ENCODE measurements at regions not wholly inside any gene's neighbourhood (a gene's known extent, or its start where the extent isn't known, plus 50 kb on each side); places are given as distances from the start of the nearest gene placed in this dataset.

GRCh38 chr1:30607723-30608122 lies 115.7 kb downstream of the MATN1 start:
- no peak for DNase-seq

DNA sequence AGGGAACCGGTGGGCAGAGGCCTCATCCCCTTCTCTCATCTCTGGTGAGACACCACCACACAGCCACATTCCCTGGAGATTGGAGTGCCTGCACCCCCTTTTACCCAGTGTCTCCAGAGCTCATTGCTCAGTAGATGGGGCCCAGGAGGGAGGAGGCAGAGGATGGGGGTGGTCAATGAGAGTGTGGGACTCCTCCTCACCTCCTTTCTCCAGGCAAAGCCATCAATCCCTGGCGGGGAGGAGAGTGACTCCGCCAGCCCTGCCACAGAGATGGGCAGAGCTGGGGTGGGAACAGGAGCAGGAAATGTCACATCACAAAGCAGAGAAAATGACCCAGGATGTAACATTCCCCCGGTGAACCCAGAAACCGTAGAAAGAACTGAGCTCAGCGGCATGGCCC lies 117.2 kb downstream of the MATN1 start:
- DNase-seq: no peak

DNA sequence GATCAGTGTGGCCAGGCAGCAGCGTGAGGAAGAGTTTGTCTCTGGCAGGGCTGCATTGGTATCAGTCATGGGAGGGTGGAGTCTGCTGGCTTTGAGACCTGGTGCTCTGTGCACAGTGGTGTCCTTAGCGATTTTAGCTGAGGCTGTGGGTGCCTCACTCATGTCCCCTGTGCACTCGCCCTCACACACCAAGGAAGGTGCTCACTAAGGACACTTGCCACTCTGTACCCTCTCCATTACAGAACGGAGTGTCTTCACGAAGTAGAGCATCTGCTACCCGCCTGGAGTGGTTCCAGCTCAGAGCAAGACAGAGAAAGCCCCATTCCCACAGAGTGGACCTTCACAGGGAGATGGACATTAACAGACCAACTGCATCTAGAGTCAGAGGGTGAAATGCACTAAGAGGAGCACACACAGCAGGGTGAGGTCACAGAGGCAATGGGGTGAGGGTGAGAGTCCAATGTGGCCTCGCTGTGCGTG lies 117.9 kb downstream of the MATN1 start:
- DNase-seq: no peak

DNA sequence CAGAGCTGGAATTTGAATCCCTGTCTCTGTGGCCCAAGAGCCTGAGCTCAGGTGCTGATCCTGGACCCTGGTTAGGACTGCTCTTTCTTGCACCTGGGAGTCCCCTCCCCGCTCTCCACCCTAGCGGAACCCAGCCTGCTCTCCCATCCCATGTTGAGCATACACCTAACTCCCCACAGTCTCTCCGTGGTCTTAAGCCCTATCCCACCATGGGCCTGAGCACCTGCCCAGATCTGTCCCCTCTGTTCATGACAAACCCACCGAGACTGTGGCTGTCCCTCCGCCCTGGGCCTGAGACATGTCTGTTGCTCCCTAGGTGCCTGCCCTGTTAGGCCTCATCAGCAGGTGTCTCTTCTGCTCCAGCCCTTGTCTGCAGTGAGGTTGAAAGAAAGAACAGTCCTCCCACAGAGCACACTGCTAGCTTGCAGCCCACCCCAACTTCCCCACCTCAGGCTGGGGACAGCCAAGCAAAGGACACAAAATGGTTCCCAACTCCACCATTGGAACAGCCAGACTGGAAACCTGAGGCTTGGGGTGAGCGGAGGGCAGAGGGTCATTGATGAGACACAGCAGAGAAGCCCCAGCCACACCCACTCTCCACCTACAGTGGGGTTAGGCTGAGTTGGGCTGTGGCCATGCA lies 118.5 kb downstream of the MATN1 start:
- no peak for DNase-seq

DNA sequence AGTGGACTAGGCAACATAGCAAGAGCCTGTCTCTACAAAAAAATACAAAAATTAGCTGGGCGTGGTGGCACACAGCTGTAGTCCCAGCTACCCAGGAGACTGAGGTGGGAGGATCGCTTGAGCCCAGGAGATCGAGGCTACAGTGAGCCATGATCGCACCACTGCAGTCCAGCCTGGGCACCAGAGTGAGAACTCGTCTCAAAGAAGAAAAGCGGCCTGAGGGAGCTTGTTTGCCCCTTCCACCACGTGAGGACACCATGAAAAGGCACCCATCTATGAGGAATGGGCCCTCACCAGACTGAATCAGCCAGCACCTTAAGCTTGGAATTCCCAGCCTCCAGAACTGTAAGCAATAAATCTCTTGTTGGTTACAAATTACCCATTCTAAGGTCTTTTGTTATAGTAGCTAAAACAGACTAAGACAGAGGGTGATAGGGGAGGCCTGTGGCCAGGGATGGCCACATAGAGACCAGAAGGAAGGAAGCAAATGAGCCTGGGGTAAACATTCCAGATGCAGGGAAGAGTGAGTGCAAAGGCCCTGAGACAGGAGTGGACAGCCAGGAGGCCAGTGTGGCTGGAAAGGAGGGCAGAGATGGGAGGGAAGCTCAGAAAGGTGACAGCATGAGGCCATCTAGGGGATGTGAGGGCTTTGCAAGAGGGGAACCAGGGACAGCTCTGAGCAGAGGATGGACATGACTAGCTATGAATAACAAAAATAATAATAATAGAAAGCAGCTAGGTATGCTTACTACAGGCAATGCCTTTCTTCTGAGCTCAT lies 120.1 kb downstream of the MATN1 start:
- DNase-seq: no peak

DNA sequence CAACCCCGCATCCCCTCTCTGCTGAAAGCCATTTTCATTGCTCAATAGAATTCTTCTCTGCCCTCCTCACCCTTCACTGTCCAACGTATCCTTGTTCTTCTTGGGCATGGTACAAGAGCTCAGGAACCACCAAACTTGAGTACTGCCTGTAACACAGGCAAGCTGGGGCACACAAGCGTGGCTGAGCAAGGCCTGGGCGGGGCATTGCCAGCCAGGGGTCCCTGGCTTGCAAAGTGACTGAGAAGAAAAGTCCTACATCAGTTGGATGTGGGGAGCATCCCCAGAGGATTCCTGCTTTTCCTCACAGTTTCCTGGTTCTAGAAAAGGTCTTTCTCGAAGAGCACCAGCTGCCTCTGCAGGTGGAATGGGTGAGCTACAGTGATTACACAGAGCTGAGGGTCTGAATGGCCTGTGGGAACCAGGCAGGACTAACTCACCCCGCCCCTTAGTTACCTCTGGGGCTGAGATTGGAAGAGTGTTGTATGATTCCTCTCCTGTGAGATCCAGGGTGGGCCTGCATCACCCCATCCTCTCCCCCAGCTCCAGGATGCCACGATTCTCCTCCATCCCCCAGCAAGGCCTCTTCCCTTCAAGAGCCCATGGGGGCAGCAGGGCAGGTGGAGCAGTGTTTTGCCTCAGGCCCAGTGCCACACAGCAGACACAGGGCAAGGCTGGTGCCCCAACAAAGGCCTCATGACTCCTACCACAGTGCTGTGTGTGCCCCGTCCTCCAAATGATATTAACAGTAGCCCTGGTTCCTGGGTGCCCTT lies 121.9 kb downstream of the MATN1 start:
- DNase-seq: no peak

GRCh38 chr1:30600706-30601105 lies 122.7 kb downstream of the MATN1 start:
- no peak for DNase-seq

DNA sequence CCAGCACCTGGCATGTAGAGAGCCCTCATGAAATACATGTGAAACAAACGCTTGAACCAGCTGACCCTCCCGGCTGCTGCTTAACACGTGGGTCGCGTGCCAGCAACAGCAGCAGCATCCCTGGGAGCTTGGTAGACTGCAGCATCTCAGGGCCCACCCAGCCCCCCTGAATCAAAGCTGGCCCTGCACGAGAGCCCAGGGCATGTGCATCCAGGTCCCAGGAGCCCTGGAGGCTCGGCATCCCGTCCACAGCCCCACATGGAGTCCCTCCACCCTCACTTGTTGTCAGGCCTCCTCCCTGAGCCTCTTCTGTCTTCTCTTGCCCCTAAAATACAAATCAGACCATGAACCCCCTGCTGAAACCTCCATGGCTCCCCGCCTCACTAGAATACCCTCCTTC lies 123.1 kb downstream of the MATN1 start:
- no peak for DNase-seq

- DNase-seq: no peak
Measured at GRCh38 chr1:30599721-30600120, 123.7 kb downstream of the MATN1 start.

GRCh38 chr1:30598571-30599114 lies 124.7 kb downstream of the MATN1 start:
- DNase-seq: no peak

DNA sequence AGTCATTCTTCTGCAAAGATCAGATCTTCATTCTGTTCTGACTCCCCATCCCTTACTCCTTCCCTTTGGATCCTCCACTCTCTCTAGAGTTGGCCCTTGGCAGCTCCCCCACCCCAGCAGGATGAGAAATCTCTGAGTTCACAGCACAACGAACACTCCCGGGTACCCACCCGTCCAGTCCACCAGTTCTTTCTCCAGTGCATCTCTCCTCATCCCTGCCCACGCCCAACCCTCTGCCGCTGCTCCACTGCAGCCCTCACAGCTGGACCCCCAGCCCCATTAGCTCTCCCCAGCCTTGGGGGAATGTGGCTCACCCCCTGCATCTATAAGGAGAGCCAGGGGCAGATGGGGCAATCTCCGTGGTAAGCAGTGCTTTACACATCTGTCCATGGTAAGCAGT lies 125.7 kb downstream of the MATN1 start:
- DNase-seq: no peak

- no peak for DNase-seq
Measured at GRCh38 chr1:30596891-30597290, 126.5 kb downstream of the MATN1 start.

DNA sequence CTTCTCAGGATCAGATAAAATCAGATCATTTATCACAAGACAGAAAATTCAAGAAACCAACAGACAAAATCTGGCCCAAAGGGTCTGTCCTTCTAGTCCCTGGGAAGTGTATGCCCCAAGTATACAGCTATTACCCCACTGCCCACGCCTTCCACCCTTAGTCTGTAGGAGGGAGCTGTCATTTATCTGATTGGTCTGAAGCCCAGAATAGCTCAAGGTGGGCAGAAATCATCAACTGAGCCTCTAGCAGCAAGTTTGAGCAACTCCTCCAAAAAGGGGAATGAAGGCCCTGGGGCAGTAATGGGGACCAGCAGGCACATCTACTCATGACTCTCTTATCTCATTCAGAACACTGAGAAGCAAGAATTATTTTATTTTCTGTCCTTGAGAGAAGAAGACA lies 126.9 kb downstream of the MATN1 start:
- DNase-seq: no peak

DNA sequence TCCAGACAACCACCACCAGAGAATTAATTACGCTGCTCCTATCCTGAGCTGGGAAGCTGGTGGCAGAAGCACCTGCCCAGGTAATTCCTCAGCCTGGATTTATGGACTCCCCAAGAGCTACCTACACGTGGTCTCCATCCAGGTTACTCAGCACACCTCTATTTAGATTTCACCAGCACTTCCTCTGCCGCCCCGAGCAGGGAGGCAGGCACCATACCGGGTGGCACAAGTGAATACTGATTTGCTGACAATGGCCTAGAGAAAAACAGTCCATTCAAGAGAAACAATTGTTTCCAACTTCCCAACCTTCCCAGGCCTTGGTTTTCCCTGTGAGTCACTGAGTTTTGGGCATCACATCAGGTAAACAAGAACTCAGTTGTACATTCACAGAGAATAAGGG lies 134.3 kb downstream of the MATN1 start:
- no peak for DNase-seq

- DNase-seq: no peak
Measured at GRCh38 chr1:30588311-30589073, 134.9 kb downstream of the MATN1 start.

DNA sequence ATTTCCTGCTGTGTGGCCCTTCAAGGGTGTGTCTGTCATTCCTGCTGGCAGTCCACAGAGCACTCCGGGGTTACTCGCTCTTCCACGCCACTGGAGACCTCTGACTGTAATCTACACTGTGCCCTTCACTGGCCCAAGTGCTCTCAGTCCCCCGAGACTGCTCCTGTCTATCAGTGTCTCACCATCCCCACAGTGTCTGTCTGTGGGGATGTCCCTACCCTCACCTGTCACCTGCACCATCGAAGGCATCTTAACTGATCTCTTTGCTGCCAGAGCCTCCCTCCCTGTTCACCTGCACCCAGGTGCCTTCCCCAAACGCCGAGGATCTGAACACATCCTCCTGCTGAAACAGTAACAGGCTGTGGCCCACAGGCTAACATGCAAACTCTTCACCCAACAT lies 136.7 kb downstream of the MATN1 start:
- DNase-seq: no peak

- DNase-seq: no peak
Measured at GRCh38 chr1:30579580-30579979, 143.8 kb downstream of the MATN1 start.

GRCh38 chr1:30575066-30575465 lies 148.3 kb downstream of the MATN1 start:
- no peak for DNase-seq

DNA sequence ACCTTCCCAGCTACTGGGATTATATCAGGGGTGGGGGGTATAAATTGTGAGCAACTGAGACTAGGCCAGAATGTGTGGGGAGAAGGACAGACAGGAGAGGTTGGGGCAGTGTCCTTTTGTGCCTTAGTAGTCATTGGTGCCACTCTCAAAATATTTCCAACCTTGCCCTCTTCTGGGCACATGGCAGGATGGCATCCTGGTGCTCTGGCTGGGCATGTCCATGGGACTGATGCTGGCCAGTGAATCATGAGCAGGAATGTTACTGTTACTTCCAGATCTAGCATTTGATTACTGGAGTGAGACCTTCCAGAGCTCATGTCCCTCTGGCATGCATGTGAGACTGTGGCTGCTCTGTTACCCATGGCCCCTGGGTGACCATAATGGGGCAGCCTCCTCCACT lies 151.2 kb downstream of the MATN1 start:
- DNase-seq: no peak

DNA sequence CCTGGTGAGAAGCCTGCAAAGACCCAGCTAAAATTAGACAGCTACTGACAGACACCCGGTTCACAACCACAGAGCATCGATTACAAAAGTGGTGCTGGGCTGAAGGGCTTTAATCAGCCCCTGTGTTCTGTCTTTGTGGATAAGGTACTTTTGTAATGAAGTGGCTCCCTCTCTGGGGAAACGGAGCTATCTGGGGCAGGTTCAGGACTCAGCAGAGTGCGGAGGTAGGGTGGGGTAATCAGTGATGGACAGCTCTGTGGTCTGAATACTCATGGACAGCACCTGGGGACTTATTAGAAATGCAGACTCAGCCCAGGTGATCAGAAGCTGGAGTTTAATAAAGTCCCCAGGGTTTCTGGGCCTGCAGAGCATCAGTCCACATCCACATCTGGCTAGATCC lies 152.0 kb downstream of the MATN1 start:
- DNase-seq: no peak

- no peak for DNase-seq
Measured at GRCh38 chr1:30569384-30569783, 154.0 kb downstream of the MATN1 start.

DNA sequence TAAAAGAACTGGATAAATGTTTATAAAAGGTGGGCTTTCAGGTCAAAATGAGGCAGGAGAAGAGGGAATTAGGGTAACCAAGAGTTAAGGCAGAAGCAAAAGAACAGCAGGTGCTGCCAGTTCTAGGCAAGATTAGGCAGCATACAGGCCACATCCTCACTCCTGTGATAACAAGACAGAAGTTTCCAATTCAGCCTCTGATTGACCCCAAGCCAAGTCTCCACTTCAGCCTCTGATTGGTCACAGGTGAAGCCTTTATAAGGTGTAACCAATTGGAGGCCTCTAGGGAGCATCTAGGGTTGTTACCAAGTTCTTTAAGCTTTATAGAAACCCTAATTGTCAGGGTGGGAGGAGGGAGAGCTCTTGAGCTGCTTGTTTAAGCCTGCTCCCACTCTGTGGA lies 160.8 kb downstream of the MATN1 start:
- no peak for DNase-seq

DNA sequence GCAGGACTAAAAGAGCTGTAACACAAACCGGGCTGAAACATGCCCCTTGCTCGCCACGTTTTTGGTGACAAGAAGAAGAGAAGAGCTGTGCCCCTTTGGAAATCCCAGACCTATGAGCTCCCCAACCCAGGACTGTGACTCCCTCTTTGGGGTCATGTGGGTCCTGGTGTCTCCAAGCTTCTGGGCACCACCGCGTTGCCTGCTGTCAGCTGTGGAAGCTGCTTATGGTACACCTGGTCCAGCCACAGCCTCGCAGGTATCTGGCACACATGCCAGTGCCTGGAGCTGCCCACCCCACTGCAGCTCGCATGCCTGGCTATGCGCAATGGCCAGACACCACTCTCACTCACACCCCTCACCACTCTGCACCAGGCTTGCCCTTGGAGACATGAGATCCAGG lies 171.8 kb downstream of the MATN1 start:
- DNase-seq: no peak
